T-helper 2 cell treated with Interferon-gamma antibody and Interleukin-4, amounts not matched to agents 5 μg/mL and 100 μg/mL, for 36 hours (primary cell): ENCODE measurements at regions not wholly inside any gene's neighbourhood (a gene's known extent, or its start where the extent isn't known, plus 50 kb on each side); places are given as distances from the start of the nearest gene placed in this dataset.
"Not testable (repeated sequence)": the region's sequence is repeated elsewhere in the genome, so short reads cannot be mapped to it uniquely, and the experiment has no call there.

Experiments used
- DNase-seq: peaks from one replicate; pipeline ENCODE4 v3.0.0; 2021; ENCODE audit warnings: low spot score
- H3K27ac Mint-ChIP-seq: one replicate; pipeline ENCODE4 v1.8.0; 2021; ENCODE audit warnings: mild to moderate bottlenecking, mixed read lengths
- H3K27me3 Mint-ChIP-seq: one replicate; pipeline ENCODE4 v1.8.0; 2021; ENCODE audit warnings: low read depth, mixed read lengths
- H3K36me3 Mint-ChIP-seq: one replicate; pipeline ENCODE4 v1.8.0; 2021; ENCODE audit warnings: low read depth, mixed read lengths
- H3K4me1 Mint-ChIP-seq: one replicate; pipeline ENCODE4 v1.8.0; 2021; ENCODE audit warnings: low read depth, mixed read lengths
- H3K4me3 Mint-ChIP-seq: one replicate; pipeline ENCODE4 v1.8.0; 2022; ENCODE audit warnings: mild to moderate bottlenecking, moderate library complexity, mixed read lengths
- H3K9me3 Mint-ChIP-seq: one replicate; pipeline ENCODE4 v1.8.0; 2021; ENCODE audit warnings: mixed read lengths

GRCh38 chr13:90872491-90873025 lies 474.9 kb upstream of the MIR17HG start:
- DNase-seq: no peak
- Mint-ChIP-seq H3K4me1 (no peaks in the 10 kb centered on the region), H3K27ac (no peak overlapping the region), H3K36me3 (no peaks in the 10 kb centered on the region), H3K27me3 (no peaks in the 10 kb centered on the region), H3K4me3 (no peak overlapping the region), H3K9me3 (no peaks in the 10 kb centered on the region)

GRCh38 chr13:90880790-90881189 lies 466.7 kb upstream of the MIR17HG start:
- H3K36me3 Mint-ChIP-seq: no peaks in the 10 kb centered on the region
- H3K27ac Mint-ChIP-seq: no peak overlapping the region
- no peaks in the 10 kb centered on the region for H3K27me3 Mint-ChIP-seq
- no peak overlapping the region for H3K4me3 Mint-ChIP-seq
- no peaks in the 10 kb centered on the region for H3K4me1 Mint-ChIP-seq
- DNase-seq: no peak
- H3K9me3 Mint-ChIP-seq: no peaks in the 10 kb centered on the region

GRCh38 chr13:90882551-90882950 lies 464.9 kb upstream of the MIR17HG start:
- no peak for DNase-seq

GRCh38 chr13:90883592-90883991 lies 463.9 kb upstream of the MIR17HG start:
- Mint-ChIP-seq H3K27ac (no peak overlapping the region), H3K27me3 (no peaks in the 10 kb centered on the region), H3K4me3 (no peak overlapping the region), H3K36me3 (no peaks in the 10 kb centered on the region), H3K4me1 (no peaks in the 10 kb centered on the region), H3K9me3 (no peaks in the 10 kb centered on the region)
- no peak for DNase-seq

More at GRCh38 chr13:90882551-90882950, 464.9 kb upstream of the MIR17HG start:
- H3K4me3 Mint-ChIP-seq: no peak overlapping the region
- H3K4me1 Mint-ChIP-seq: no peaks in the 10 kb centered on the region
- H3K27ac Mint-ChIP-seq: no peak overlapping the region
- H3K27me3 Mint-ChIP-seq: no peaks in the 10 kb centered on the region
- no peaks in the 10 kb centered on the region for H3K36me3 Mint-ChIP-seq
- H3K9me3 Mint-ChIP-seq: no peaks in the 10 kb centered on the region

- Mint-ChIP-seq H3K27ac (no peak overlapping the region), H3K27me3 (no peaks in the 10 kb centered on the region), H3K4me1 (no peaks in the 10 kb centered on the region), H3K9me3 (no peaks in the 10 kb centered on the region), H3K36me3 (no peaks in the 10 kb centered on the region), H3K4me3 (no peak overlapping the region)
- no peak for DNase-seq
These were observed 463.4 kb upstream of the MIR17HG start for GRCh38 chr13:90884066-90884465.

GRCh38 chr13:90889906-90890834 lies 457.3 kb upstream of the MIR17HG start:
- no peaks in the 10 kb centered on the region for H3K27me3 Mint-ChIP-seq
- no peak overlapping the region for H3K27ac Mint-ChIP-seq
- H3K4me1 Mint-ChIP-seq: no peaks in the 10 kb centered on the region
- no peak for DNase-seq
- no peaks in the 10 kb centered on the region for H3K36me3 Mint-ChIP-seq
- no peaks in the 10 kb centered on the region for H3K9me3 Mint-ChIP-seq
- no peak overlapping the region for H3K4me3 Mint-ChIP-seq

- Mint-ChIP-seq H3K9me3 (no peaks in the 10 kb centered on the region), H3K36me3 (no peaks in the 10 kb centered on the region), H3K4me3 (no peak overlapping the region), H3K27ac (no peak overlapping the region), H3K4me1 (no peaks in the 10 kb centered on the region), H3K27me3 (no peaks in the 10 kb centered on the region)
- DNase-seq: no peak
These were observed 456.2 kb upstream of the MIR17HG start for GRCh38 chr13:90891329-90891728.

- DNase-seq, H3K4me3 Mint-ChIP-seq, H3K36me3 Mint-ChIP-seq, H3K9me3 Mint-ChIP-seq, H3K27ac Mint-ChIP-seq, H3K27me3 Mint-ChIP-seq, H3K4me1 Mint-ChIP-seq: not testable (repeated sequence)
These were observed 454.3 kb upstream of the MIR17HG start for GRCh38 chr13:90893199-90893598.

- H3K4me3 Mint-ChIP-seq: no peak overlapping the region
- no peak for DNase-seq
- no peaks in the 10 kb centered on the region for H3K36me3 Mint-ChIP-seq
- no peaks in the 10 kb centered on the region for H3K27me3 Mint-ChIP-seq
- H3K9me3 Mint-ChIP-seq: no peaks in the 10 kb centered on the region
- no peak overlapping the region for H3K27ac Mint-ChIP-seq
- no peaks in the 10 kb centered on the region for H3K4me1 Mint-ChIP-seq
These were observed 451.5 kb upstream of the MIR17HG start for GRCh38 chr13:90896002-90896401.

- H3K4me3 Mint-ChIP-seq: no peak overlapping the region
- H3K4me1 Mint-ChIP-seq: no peaks in the 10 kb centered on the region
- no peak for DNase-seq
These were observed 448.7 kb upstream of the MIR17HG start for GRCh38 chr13:90898811-90899210.

GRCh38 chr13:90899416-90899815 lies 448.1 kb upstream of the MIR17HG start:
- H3K9me3 Mint-ChIP-seq: no peaks in the 10 kb centered on the region
- no peaks in the 10 kb centered on the region for H3K36me3 Mint-ChIP-seq
- DNase-seq: no peak
- H3K4me1 Mint-ChIP-seq: no peaks in the 10 kb centered on the region
- H3K4me3 Mint-ChIP-seq: no peak overlapping the region
- H3K27ac Mint-ChIP-seq: no peak overlapping the region
- no peaks in the 10 kb centered on the region for H3K27me3 Mint-ChIP-seq

More at GRCh38 chr13:90898811-90899210, 448.7 kb upstream of the MIR17HG start:
- Mint-ChIP-seq H3K9me3 (no peaks in the 10 kb centered on the region), H3K27me3 (no peaks in the 10 kb centered on the region), H3K36me3 (no peaks in the 10 kb centered on the region), H3K27ac (no peak overlapping the region)

- H3K36me3 Mint-ChIP-seq: no peaks in the 10 kb centered on the region
- DNase-seq: no peak
- peaks cover 4% of the 10 kb centered on the region for H3K9me3 Mint-ChIP-seq
- no peak overlapping the region for H3K27ac Mint-ChIP-seq
- H3K27me3 Mint-ChIP-seq: no peaks in the 10 kb centered on the region
- no peaks in the 10 kb centered on the region for H3K4me1 Mint-ChIP-seq
- no peak overlapping the region for H3K4me3 Mint-ChIP-seq
These were observed 445.2 kb upstream of the MIR17HG start for GRCh38 chr13:90902255-90902654.

GRCh38 chr13:90906554-90906953 lies 440.9 kb upstream of the MIR17HG start:
- DNase-seq: no peak
- no peaks in the 10 kb centered on the region for H3K4me1 Mint-ChIP-seq
- no peak overlapping the region for H3K4me3 Mint-ChIP-seq
- H3K36me3 Mint-ChIP-seq: no peaks in the 10 kb centered on the region
- H3K27ac Mint-ChIP-seq: no peak overlapping the region
- H3K9me3 Mint-ChIP-seq: peaks cover 15% of the 10 kb centered on the region
- H3K27me3 Mint-ChIP-seq: no peaks in the 10 kb centered on the region

- Mint-ChIP-seq H3K9me3 (peaks cover 15% of the 10 kb centered on the region), H3K4me3 (no peak overlapping the region), H3K36me3 (no peaks in the 10 kb centered on the region), H3K27me3 (no peaks in the 10 kb centered on the region), H3K27ac (no peak overlapping the region), H3K4me1 (no peaks in the 10 kb centered on the region)
- DNase-seq: no peak
These were observed 438.7 kb upstream of the MIR17HG start for GRCh38 chr13:90908792-90909191.
